Caco-2 (cell line): ENCODE measurements at regions not wholly inside any gene's neighbourhood (a gene's known extent, or its start where the extent isn't known, plus 50 kb on each side); places are given as distances from the start of the nearest gene placed in this dataset.

Experiments used
- BruUV-seq: library from RNA; stranded (reverse); fragments of 400-500 nt; replicated peaks from 2 replicates; lab custom pipeline; 2021; lab: Mats Ljungman, UMichigan
- CTCF ChIA-PET: fragments of 300-600 bp; sonication (Branson Sonifier 250); formaldehyde crosslinking; loops from one replicate; lab custom pipeline; 2022; ENCODE audit warnings: antibody characterized with exemption; lab: Charles Lee
- POLR2A ChIA-PET: fragments of 300-600 bp; sonication (Branson Sonifier 250); formaldehyde crosslinking; loops from one replicate; lab custom pipeline; 2022; ENCODE audit warnings: antibody characterized with exemption; lab: Charles Lee
- DNase-seq, 2 experiments: peaks; one replicate each; pipeline versions ENCODE4 v3.0.0 to v3.0.0-alpha.2; 2020 to 2022
- H3K27me3 ChIP-seq: replicated peaks from 2 replicates; pipeline ENCODE4 v1.6.0; 2011; ENCODE audit warnings: low read length; ENCODE audit not compliant: control insufficient read depth, insufficient read depth
- H3K36me3 ChIP-seq: 2 replicates; pipeline ENCODE4 v1.5.1; 2011; ENCODE audit warnings: low read length; ENCODE audit not compliant: control insufficient read depth, insufficient read depth
- H3K4me1 ChIP-seq: fragments of 250-450 bp; sonication (Bioruptor Pico); 2 replicates; pipeline ENCODE4 v1.5.1; 2020; ENCODE audit warnings: mild to moderate bottlenecking
- H3K4me3 ChIP-seq: 2 replicates; pipeline ENCODE4 v1.5.1; 2011; ENCODE audit warnings: low read depth, mild to moderate bottlenecking, control low read depth, low read length
- H3K9me3 ChIP-seq: fragments of 250-450 bp; sonication (Bioruptor Pico); 2 replicates; pipeline ENCODE4 v1.5.1; 2020; ENCODE audit warnings: mild to moderate bottlenecking, moderate library complexity
- H3K27ac Mint-ChIP-seq: one replicate; pipeline ENCODE4 v1.8.0; 2022; ENCODE audit warnings: mixed read lengths; ENCODE audit not compliant: unreplicated experiment
- H3K27me3 Mint-ChIP-seq: one replicate; pipeline ENCODE4 v1.8.0; 2022; ENCODE audit warnings: mixed read lengths; ENCODE audit not compliant: insufficient read depth, unreplicated experiment
- H3K36me3 Mint-ChIP-seq: one replicate; pipeline ENCODE4 v1.8.0; 2022; ENCODE audit warnings: mild to moderate bottlenecking, mixed read lengths; ENCODE audit not compliant: insufficient read depth, unreplicated experiment
- H3K4me1 Mint-ChIP-seq: one replicate; pipeline ENCODE4 v1.8.0; 2022; ENCODE audit warnings: low read depth, mixed read lengths; ENCODE audit not compliant: unreplicated experiment
- H3K4me3 Mint-ChIP-seq: one replicate; pipeline ENCODE4 v1.8.0; 2022; ENCODE audit warnings: mild to moderate bottlenecking, moderate library complexity, mixed read lengths; ENCODE audit not compliant: unreplicated experiment
- H3K9me3 Mint-ChIP-seq: one replicate; pipeline ENCODE4 v1.8.0; 2022; ENCODE audit warnings: mixed read lengths; ENCODE audit not compliant: unreplicated experiment
- CTCF ChIP-seq, 2 experiments: fragments of 200-600 bp in 1 of 2; IDR thresholded peaks; 1 replicate in 1 of 2; 2 replicates in 1 of 2; pipeline versions ENCODE4 v1.5.1 to v1.8.0; 2011 to 2022; ENCODE audit warnings: antibody characterized with exemption in 1 of 2, control low read depth in 1 of 2, inconsistent platforms in 1 of 2, low read depth in 1 of 2, low read length in 1 of 2, mild to moderate bottlenecking in 1 of 2, moderate library complexity in 1 of 2; ENCODE audit not compliant: insufficient read depth in 1 of 2, severe bottlenecking in 1 of 2, unreplicated experiment in 1 of 2
- intact Hi-C: fragments of 100-400 bp; cut with micrococcal nuclease; formaldehyde crosslinking; loops from one replicate; pipeline ENCODE4 v1.10.0; 2022; ENCODE audit not compliant: unreplicated experiment

- BruUV-seq = no TSS peak
- H3K4me3 ChIP-seq = no peak overlapping the region
- CTCF ChIA-PET = no interaction called here
Observed at GRCh38 chr1:234874291-234875288, 254.0 kb downstream of the TOMM20 start.

GRCh38 chr1:234871710-234872271 is 256.8 kb downstream of the TOMM20 start:
- Mint-ChIP-seq H3K9me3 (no peaks in the 10 kb centered on the region), H3K27me3 (no peaks in the 10 kb centered on the region), H3K36me3 (no peaks in the 10 kb centered on the region), H3K4me1 (peaks cover 30% of the 10 kb centered on the region), H3K27ac (no peak overlapping the region), H3K4me3 (no peak overlapping the region)
- Histone ChIP-seq H3K4me3 (no peak overlapping the region), H3K9me3 (no peaks in the 10 kb centered on the region), H3K36me3 (no peaks in the 10 kb centered on the region), H3K4me1 (peaks cover 29% of the 10 kb centered on the region), H3K27me3 (no peaks in the 10 kb centered on the region)
- BruUV-seq = no TSS peak
- no peak for DNase-seq
- TF ChIP-seq CTCF (IDR thresholded peaks at IDR 0.05; ENCODE audit: insufficient read depth in 1 of 2, low read depth in 1 of 2, low read length in 1 of 2, severe bottlenecking in 1 of 2, unreplicated experiment in 1 of 2) = no peak
- ChIA-PET CTCF (no interaction called here), POLR2A (no interaction called here)
- intact Hi-C loops = loop anchor here (10.0 kb wide), 1 partner anchor 377 kb away; no protein-coding TSS in a partner anchor

More at GRCh38 chr1:234874291-234875288, 254.0 kb downstream of the TOMM20 start:
- H3K27ac Mint-ChIP-seq = peak overlapping the region; percentile 13
- peaks cover 36% of the 10 kb centered on the region for H3K4me1 Mint-ChIP-seq
- Histone ChIP-seq H3K9me3 (no peaks in the 10 kb centered on the region), H3K36me3 (no peaks in the 10 kb centered on the region), H3K4me1 (peaks cover 44% of the 10 kb centered on the region), H3K27me3 (no peaks in the 10 kb centered on the region)
- no peaks in the 10 kb centered on the region for H3K27me3 Mint-ChIP-seq
- intact Hi-C loops = loop anchor here (5.0 to 10.0 kb wide), 5 partner anchors 52 to 380 kb away; partner anchors contain the start of gene IRF2BP2
- H3K36me3 Mint-ChIP-seq = no peaks in the 10 kb centered on the region
- DNase-seq = no peak
- no peaks in the 10 kb centered on the region for H3K9me3 Mint-ChIP-seq
- no peak for TF ChIP-seq CTCF (IDR thresholded peaks at IDR 0.05; ENCODE audit: insufficient read depth in 1 of 2, low read depth in 1 of 2, low read length in 1 of 2, severe bottlenecking in 1 of 2, unreplicated experiment in 1 of 2)
- H3K4me3 Mint-ChIP-seq = no peak overlapping the region
- POLR2A ChIA-PET = no interaction called here

- TF ChIP-seq CTCF (IDR thresholded peaks at IDR 0.05; ENCODE audit: insufficient read depth in 1 of 2, low read depth in 1 of 2, low read length in 1 of 2, severe bottlenecking in 1 of 2, unreplicated experiment in 1 of 2) = no peak
- Mint-ChIP-seq H3K27me3 (no peaks in the 10 kb centered on the region), H3K4me1 (peaks cover 31% of the 10 kb centered on the region), H3K27ac (no peak overlapping the region), H3K36me3 (no peaks in the 10 kb centered on the region), H3K9me3 (no peaks in the 10 kb centered on the region), H3K4me3 (no peak overlapping the region)
- no peaks in the 10 kb centered on the region for H3K9me3 ChIP-seq
- no TSS peak for BruUV-seq
- no peak for DNase-seq
- POLR2A ChIA-PET = no interaction called here
- no peak overlapping the region for H3K4me3 ChIP-seq
- H3K36me3 ChIP-seq = no peaks in the 10 kb centered on the region
- H3K4me1 ChIP-seq = peaks cover 29% of the 10 kb centered on the region
- no peaks in the 10 kb centered on the region for H3K27me3 ChIP-seq
- intact Hi-C loops = loop anchor here (10.0 kb wide), 1 partner anchor 376 kb away; no protein-coding TSS in a partner anchor
- CTCF ChIA-PET = no interaction called here
Observed at GRCh38 chr1:234871039-234871709, 257.5 kb downstream of the TOMM20 start.
